Spleen (tissue), 11 donors: ENCODE measurements at regions not wholly inside any gene's neighbourhood (a gene's known extent, or its start where the extent isn't known, plus 50 kb on each side); places are given as distances from the start of the nearest gene placed in this dataset.
"Not testable (repeated sequence)": the region's sequence is repeated elsewhere in the genome, so short reads cannot be mapped to it uniquely, and the experiment has no call there.

Source experiments
- DNase-seq: peaks from one replicate; pipeline ENCODE4 v3.0.0-alpha.2; 2020
- H3K27ac ChIP-seq, 8 donors: fragments of 200-600 bp; sonication (generic) in 7 of 8; 1 replicate in 4 of 8; 2 replicates in 4 of 8; pipeline versions ENCODE4 v1.5.0 to v1.8.0; 2016 to 2021; ENCODE audit warnings: inconsistent platforms in 4 of 8, mild to moderate bottlenecking in 4 of 8, moderate library complexity in 1 of 8
- H3K27me3 ChIP-seq, 7 donors: fragments of 200-600 bp; sonication (generic) in 6 of 7; replicated peaks in 1 of 7; 1 replicate in 4 of 7; 2 replicates in 3 of 7; pipeline versions ENCODE4 v1.5.0 to v1.8.0; 2016 to 2021; ENCODE audit warnings: inconsistent platforms in 3 of 7, mild to moderate bottlenecking in 1 of 7
- H3K36me3 ChIP-seq, 6 donors: fragments of 200-600 bp; sonication (generic) in 5 of 6; 1 replicate in 4 of 6; 2 replicates in 2 of 6; pipeline versions ENCODE4 v1.5.0 to v1.8.0; 2016 to 2021; ENCODE audit warnings: inconsistent platforms in 2 of 6
- H3K4me1 ChIP-seq, 6 donors: fragments of 200-600 bp; sonication (generic) in 5 of 6; 1 replicate in 3 of 6; 2 replicates in 3 of 6; pipeline versions ENCODE4 v1.5.0 to v1.8.0; 2016 to 2021; ENCODE audit warnings: inconsistent platforms in 3 of 6
- H3K4me3 ChIP-seq, 8 donors: fragments of 200-600 bp; sonication (generic) in 7 of 8; 1 replicate in 4 of 8; 2 replicates in 4 of 8; pipeline versions ENCODE4 v1.5.0 to v1.8.0; 2016 to 2021; ENCODE audit warnings: inconsistent platforms in 4 of 8, mild to moderate bottlenecking in 4 of 8, moderate library complexity in 2 of 8
- H3K9me3 ChIP-seq, 8 donors: fragments of 200-600 bp; sonication (generic) in 7 of 8; 1 replicate in 4 of 8; 2 replicates in 4 of 8; pipeline versions ENCODE4 v1.5.0 to v1.8.0; 2016 to 2021; ENCODE audit warnings: inconsistent platforms in 4 of 8
- POLR2A ChIP-seq, 3 donors: fragments of 450-650 bp; IDR thresholded peaks; one replicate each; pipeline ENCODE4 v1.5.1; 2017; ENCODE audit warnings: antibody characterized with exemption in 3 of 3, mild to moderate bottlenecking in 1 of 3
- POLR2AphosphoS5 ChIP-seq, 3 donors: sonication (generic); formaldehyde crosslinking; IDR thresholded peaks; one replicate each; pipeline ENCODE4 v1.5.1; 2017; ENCODE audit warnings: antibody characterized with exemption in 3 of 3
- WGBS, 5 donors: extraction: QIAGEN DNeasy Blood & Tissue Kit in 3 of 5; methylation state at CpG; one replicate each; pipeline versions ENCODE4 v1.1.5 to v1.1.7; 2013 to 2018; 5-methylcytosine and 5-hydroxymethylcytosine counted together
- intact Hi-C: fragments of 100-400 bp; cut with DNase I; formaldehyde crosslinking; loops from one replicate; pipeline ENCODE4 v1.15.0; 2023; ENCODE audit warnings: low total_unique reads
- TF ChIP-seq, protein P1 (sequence below), 11 experiments: fragments of 200-600 bp in 7 of 11; fragments of 450-650 bp in 4 of 11; sonication (generic) in 4 of 11; IDR thresholded peaks in 8 of 11; conservative IDR thresholded peaks in 3 of 11; 1 replicate in 7 of 11; 2 replicates in 4 of 11; pipeline versions ENCODE4 v1.4.0 to v1.8.0; 2016 to 2021; ENCODE audit warnings: antibody characterized with exemption in 11 of 11, inconsistent platforms in 4 of 11, mild to moderate bottlenecking in 1 of 11
- donor health status: healthy with polysubstance abuse.
- donor health status: DM: no; HTN: no; CAD: no; lungs with moderate emphysema.
- donor health status: DM: no; HTN: no; CAD: no.
- donor health status: Bipolar disorder and iron deficiency.
- donor health status: healthy.
- donor health status: DM: no; HTN: no; CAD: no.
- donor health status: DM: yes; HTN: yes; CAD: no.

DNA sequence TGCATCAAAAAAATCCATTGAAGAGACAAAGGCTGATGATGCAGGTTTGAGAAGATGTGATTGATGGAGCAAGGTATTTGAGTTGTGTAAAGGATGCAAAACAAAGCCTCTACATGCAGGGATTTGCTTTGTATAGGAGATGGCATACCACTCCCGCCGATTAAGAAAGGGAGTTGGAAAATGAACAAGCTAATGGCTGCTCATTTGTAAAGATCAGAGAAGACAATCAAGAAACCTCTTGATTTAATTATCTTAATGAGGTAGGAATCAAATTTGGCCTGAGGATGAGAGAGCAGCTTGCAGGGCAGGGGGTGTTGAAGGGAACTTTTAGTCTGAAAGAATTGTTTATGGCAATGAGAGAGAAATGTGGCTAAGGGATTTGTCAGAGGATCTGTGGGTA, 448.2 kb upstream of the ADGRB3 start:
- no peaks in the 10 kb centered on the region for H3K9me3 ChIP-seq
- H3K36me3 ChIP-seq: no peaks in the 10 kb centered on the region
- no peak for DNase-seq
- intact Hi-C loops: no loop called here
- TF ChIP-seq POLR2A (IDR thresholded peaks at IDR 0.05): no peak
- TF ChIP-seq POLR2AphosphoS5 (IDR thresholded peaks at IDR 0.05): no peak
- TF ChIP-seq, protein P1, sequence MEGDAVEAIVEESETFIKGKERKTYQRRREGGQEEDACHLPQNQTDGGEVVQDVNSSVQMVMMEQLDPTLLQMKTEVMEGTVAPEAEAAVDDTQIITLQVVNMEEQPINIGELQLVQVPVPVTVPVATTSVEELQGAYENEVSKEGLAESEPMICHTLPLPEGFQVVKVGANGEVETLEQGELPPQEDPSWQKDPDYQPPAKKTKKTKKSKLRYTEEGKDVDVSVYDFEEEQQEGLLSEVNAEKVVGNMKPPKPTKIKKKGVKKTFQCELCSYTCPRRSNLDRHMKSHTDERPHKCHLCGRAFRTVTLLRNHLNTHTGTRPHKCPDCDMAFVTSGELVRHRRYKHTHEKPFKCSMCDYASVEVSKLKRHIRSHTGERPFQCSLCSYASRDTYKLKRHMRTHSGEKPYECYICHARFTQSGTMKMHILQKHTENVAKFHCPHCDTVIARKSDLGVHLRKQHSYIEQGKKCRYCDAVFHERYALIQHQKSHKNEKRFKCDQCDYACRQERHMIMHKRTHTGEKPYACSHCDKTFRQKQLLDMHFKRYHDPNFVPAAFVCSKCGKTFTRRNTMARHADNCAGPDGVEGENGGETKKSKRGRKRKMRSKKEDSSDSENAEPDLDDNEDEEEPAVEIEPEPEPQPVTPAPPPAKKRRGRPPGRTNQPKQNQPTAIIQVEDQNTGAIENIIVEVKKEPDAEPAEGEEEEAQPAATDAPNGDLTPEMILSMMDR (IDR thresholded peaks at IDR 0.05 in 8 of 11, conservative IDR thresholded peaks at IDR 0.05 in 3 of 11): no peak
- H3K27ac ChIP-seq: no peak overlapping the region
- no peak overlapping the region for H3K4me3 ChIP-seq
- no peaks in the 10 kb centered on the region for H3K4me1 ChIP-seq
- 85 to 92% (median 88%) methylated on average over 2 of the region's 2 CpGs for WGBS, 5 donors
- H3K27me3 ChIP-seq: no peaks in the 10 kb centered on the region

DNA sequence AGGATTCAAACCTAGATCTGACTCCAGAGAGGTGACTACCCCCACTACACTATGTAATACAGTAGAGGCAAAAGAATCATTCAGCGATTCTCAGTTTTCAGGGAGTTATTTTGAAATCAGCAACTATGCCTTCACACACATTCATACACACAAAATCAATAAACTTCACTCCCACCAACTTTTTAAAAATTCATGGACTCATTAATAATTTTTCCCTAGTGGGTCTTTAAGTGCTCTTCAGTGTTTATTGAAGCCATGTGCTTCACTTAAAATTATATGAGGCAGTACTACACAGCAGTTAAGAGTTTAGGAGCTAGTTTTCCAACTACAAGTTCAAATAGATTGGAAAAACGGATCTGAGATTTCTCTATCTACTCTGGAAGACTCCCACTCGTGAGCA, 452.7 kb upstream of the ADGRB3 start:
- TF ChIP-seq POLR2A (IDR thresholded peaks at IDR 0.05) (no peak), POLR2AphosphoS5 (IDR thresholded peaks at IDR 0.05) (no peak)
- TF ChIP-seq, protein P1 (IDR thresholded peaks at IDR 0.05 in 8 of 11, conservative IDR thresholded peaks at IDR 0.05 in 3 of 11): no peak
- 53 to 68% (median 55%) methylated on average over 3 of the region's 3 CpGs for WGBS, 5 donors

DNA sequence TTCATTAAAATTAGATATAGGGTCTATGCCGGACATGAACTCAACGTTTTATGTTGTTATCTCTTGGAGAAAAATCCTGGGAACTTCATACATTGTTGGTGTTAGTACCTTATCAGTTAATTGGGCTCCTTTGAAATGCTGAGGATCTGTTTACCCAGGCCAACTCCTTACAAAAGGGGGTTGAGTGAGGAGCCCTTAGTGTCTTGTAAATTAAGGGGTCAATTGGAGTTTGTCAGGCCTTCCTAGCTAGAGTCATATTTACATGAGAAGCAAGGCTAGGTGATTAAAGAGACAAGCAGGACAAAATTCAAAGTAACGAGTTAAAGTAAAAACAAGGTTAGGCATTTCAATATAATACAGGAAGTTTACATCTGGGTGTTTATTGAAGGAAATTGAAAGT, 454.1 kb upstream of the ADGRB3 start:
- H3K4me1 ChIP-seq, H3K27ac ChIP-seq, H3K4me3 ChIP-seq, DNase-seq, intact Hi-C loops, H3K36me3 ChIP-seq, H3K27me3 ChIP-seq: not testable (repeated sequence)
- 53 to 66% (median 56%) methylated on average over 3 of the region's 3 CpGs for WGBS, 5 donors
- H3K9me3 ChIP-seq: peaks cover 0 to 15% (median 0%) of the 10 kb centered on the region in 8 donors

More for the DNA sequence above, 452.7 kb upstream of the ADGRB3 start:
- H3K9me3 ChIP-seq: peaks cover 0 to 15% (median 0%) of the 10 kb centered on the region in 8 donors
- H3K27ac ChIP-seq: no peak overlapping the region
- no peak for DNase-seq
- no peaks in the 10 kb centered on the region for H3K27me3 ChIP-seq
- H3K36me3 ChIP-seq: no peaks in the 10 kb centered on the region
- no peaks in the 10 kb centered on the region for H3K4me1 ChIP-seq
- H3K4me3 ChIP-seq: no peak overlapping the region
- intact Hi-C loops: no loop called here

DNA sequence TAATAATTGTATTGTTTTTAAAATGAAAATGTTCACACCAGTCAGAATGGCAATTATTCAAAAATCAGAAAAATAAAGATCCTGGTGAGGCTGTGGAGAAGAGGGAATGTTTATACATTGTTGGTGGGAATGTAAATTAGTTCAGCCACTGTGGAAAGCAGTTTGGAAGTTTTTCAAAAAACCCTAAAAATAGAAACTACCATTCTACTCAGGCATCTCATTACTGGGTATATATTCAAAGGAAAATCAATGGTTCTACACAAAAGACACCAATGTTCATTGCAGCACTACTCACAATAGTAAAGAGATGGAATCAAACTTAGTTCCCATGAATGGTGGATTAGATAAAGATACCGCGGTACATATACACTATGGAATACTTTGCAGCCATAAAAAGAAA, 461.5 kb upstream of the ADGRB3 start:
- H3K4me1 ChIP-seq: no peaks in the 10 kb centered on the region
- intact Hi-C loops: no loop called here
- WGBS, 5 donors: 70 to 89% (median 76%) methylated on average over 2 of the region's 2 CpGs
- no peak overlapping the region for H3K4me3 ChIP-seq
- H3K9me3 ChIP-seq: peaks cover 0 to 13% (median 0%) of the 10 kb centered on the region in 8 donors
- no peak overlapping the region for H3K27ac ChIP-seq
- no peaks in the 10 kb centered on the region for H3K36me3 ChIP-seq
- TF ChIP-seq POLR2AphosphoS5 (IDR thresholded peaks at IDR 0.05) (no peak), POLR2A (IDR thresholded peaks at IDR 0.05) (no peak)
- TF ChIP-seq, protein P1 (IDR thresholded peaks at IDR 0.05 in 8 of 11, conservative IDR thresholded peaks at IDR 0.05 in 3 of 11): no peak
- no peak for DNase-seq
- no peaks in the 10 kb centered on the region for H3K27me3 ChIP-seq

DNA sequence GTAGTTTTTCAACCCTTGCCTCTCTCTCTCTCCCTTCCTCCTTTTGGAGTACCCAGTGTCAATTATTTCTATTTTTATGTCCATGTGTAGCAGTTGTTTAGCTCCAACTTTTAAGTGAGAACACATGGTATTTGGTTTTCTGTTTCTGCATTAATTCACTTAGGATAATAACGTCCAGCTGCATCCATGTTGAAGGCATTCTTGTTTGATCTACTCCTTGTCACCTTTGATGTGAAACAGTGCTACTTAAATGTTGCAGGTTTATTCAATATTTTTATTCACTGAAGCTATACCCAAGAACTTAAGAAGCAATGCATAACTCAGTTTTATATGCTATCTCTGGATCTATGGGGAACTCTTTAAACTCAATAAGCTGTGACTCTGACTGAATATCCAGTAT, 465.2 kb upstream of the ADGRB3 start:
- 43 to 85% (median 59%) methylated on average over 1 of the region's 1 CpG for WGBS, 5 donors

More for the DNA sequence above, 465.2 kb upstream of the ADGRB3 start:
- Histone ChIP-seq H3K36me3 (no peaks in the 10 kb centered on the region), H3K9me3 (peaks cover 0 to 6% (median 0%) of the 10 kb centered on the region in 8 donors), H3K27ac (no peak overlapping the region), H3K27me3 (no peaks in the 10 kb centered on the region), H3K4me1 (no peaks in the 10 kb centered on the region), H3K4me3 (no peak overlapping the region)
- intact Hi-C loops: no loop called here
- DNase-seq: no peak
- TF ChIP-seq, protein P1 (IDR thresholded peaks at IDR 0.05 in 8 of 11, conservative IDR thresholded peaks at IDR 0.05 in 3 of 11): no peak
- TF ChIP-seq POLR2AphosphoS5 (IDR thresholded peaks at IDR 0.05): no peak
